Stimulated activated CD8-positive, alpha-beta memory T cell treated with anti-CD3 and anti-CD28 coated beads, Interleukin-12 subunit alpha, Interleukin-12 subunit beta, amount 100 ng/mL, for 4 hours (primary cell): ENCODE measurements at regions not wholly inside any gene's neighbourhood (a gene's known extent, or its start where the extent isn't known, plus 50 kb on each side); places are given as distances from the start of the nearest gene placed in this dataset.
"Not testable (repeated sequence)": the region's sequence is repeated elsewhere in the genome, so short reads cannot be mapped to it uniquely, and the experiment has no call there.

ENCODE experiments used
- DNase-seq: peaks from one replicate; pipeline ENCODE4 v3.0.0-alpha.2; 2020; ENCODE audit warnings: low read depth

DNA sequence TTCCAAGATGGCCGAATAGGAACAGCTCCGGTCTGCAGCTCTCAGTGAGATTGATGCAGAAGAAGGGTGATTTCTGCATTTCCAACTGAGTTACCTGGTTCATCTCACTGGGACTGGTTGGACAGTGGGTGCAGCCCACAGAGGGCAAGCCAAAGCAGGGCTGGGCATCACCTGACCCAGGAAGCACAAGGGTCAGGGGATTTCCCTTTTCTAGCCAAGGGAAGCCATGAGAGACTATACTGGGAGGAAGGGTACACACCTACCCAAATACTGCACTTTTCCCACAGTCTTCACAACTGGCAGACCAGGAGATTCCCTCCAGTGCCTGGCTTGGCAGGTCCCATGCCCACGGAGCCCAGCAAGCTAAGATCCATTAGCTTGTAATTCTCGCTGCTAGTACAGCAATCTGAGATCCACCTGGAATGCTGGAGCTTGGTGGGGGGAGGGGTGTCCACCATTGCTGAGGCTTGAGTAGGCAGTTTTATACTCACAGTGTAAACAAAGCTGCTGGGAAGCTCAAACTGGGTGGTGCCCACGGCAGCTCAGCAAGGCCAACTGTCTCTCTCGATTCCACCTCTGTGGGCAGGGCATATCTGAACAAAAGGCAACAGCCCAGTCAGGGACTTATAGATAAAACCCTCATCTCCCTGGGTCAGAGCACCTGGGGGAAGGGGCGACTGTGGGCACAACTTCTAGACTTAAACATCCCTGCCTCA is 365.8 kb downstream of the SPRY2 start:
- not testable (repeated sequence) for DNase-seq

DNA sequence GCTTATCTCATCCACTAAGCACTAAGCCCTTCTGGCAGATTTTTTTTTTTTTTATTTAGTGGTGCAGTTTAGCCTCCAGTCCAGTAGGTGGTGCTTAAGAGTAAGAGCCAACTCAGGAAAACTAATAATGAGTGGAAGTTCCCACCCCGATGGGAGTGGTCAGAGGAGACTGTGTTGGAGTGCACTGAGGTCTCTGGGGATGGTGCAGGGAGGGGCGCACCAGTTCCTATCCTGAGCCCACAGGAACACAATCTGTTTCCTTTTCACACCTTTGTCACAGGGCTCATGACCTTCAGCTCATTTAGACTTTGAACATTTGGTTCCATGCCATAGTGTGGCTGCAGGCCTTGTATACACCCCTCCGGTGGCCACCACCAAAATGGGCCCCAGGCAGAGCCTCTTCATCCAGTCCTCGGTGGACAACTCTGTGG is 367.4 kb downstream of the SPRY2 start:
- DNase-seq: no peak

DNA sequence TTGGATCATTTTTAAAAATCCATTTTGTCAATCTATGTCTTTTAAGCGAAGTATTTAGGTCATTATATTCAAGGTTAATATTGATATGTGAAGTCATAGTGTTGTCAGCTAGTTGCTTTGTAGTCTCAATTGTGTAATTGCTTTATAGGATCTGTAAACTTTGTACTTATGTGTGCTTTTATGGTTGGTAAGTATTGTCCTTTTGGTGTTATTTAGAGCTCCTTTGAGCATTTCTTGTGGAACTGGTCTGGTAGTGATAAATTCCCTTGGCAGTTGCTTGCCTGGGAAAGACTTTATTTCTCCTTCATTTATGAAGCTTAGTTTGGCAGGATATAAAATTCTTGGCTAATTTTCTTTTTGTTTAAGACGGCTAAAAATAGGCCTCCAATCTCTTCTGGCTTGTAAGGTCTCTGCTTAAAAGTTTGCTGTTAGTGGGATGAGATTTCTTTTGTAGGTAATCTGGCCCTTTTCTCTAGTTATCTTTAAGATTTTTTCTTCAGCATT is 368.8 kb downstream of the SPRY2 start:
- no peak for DNase-seq

DNA sequence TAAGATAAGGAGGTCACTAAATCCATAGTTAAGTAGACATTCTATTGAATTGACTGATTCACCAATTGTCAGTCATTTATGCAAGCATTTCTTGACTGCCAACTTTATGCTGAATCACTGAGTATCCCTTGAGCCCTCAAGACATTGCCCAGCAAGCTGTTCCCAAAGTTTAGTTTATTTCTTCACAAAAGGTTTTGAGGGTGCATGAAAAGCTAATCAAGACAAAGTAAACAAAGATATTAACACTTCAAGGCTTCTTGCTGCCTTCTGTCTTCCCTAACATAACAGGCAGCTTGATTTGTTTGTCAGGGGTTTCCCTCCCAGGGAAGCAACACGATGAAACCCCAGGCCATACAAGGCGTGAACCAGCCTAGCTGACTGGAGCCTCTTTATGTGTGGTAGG is 374.4 kb downstream of the SPRY2 start:
- no peak for DNase-seq

DNA sequence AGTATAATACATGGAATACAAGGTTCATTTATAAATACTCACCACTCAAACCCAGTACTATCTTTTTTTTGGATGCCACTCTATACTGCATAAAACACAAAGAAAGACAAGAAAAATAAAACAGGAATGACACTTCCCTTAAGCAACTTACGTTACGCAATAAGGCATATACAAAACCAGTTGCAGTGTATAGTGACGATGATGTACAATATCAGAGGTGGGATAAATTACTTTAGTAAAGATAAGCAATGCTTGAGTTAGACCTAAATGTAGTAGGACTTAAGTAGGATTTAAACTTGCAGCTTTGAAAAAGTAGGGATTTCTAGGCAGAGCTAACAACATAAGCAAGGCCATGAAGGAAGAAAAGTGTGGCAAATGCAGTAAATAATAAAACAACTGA is 374.9 kb downstream of the SPRY2 start:
- no peak for DNase-seq

DNA sequence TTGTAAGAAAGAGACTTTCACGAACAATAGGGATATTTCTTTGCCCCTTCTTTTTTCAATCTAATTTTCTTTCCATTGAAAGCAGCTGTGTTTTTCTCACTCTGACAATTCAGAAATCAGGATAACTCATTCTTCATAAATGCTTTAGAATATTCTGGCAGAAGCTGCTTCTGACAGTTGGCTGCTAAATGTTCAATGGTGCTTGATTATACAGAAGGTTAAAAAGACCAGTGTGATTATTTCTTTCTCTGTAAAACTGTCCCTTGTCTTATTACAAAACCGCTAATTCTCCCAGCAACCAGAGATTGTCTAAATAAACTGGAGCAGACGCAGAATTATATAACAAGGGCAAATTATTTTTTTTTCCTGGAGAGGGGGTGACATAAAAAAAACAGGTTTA is 394.4 kb downstream of the SPRY2 start:
- DNase-seq: no peak

DNA sequence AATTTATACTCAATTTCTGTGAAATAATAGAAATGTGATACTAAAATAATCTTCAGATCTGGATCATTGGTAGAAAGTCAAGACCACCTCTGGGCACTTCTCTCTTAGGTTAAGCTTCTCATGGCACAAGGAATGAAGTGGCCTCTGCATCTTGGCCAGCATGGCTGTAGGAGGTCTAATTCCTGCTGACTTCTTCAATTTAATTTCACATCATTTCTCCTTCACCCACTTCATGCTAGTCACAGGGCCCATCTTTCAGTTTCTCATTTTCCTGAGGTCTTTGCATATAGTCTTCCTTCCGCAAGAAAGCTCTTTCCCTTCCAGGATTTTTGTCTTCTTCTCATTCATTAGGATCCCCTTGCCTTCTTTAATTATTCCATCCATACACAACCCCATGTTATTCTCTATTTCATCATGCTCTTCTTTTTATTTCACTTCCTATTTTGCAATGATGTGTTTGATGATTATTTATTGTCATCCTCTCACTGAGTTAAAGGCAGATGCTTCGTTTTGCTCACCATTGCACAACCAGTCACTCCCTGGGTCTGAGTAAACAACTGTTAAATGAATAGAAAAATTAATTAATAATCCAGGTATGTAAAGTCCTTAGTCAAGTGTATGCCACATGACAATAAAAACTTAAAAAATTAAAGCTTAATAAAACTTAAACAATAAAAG is 397.4 kb downstream of the SPRY2 start:
- DNase-seq: no peak

DNA sequence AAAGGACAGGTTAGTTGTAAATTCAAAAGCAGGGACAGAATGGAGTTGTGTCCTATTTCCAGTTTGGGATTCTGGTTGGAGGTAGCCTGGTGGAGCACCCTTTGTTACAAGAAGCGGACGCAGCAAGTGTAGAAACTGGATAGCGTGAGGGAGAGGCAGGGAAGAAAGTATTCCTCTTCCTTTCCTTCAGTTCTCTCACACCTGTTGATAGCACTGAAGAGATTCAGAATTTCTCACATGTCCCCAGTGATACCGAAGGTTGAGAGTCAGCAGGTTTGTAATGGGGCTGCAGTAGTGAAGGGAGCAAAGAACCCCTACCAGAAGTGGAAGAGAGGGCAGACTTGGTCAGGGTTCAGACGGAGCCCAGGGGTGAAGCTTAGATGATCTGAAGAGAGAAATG is 399.2 kb downstream of the SPRY2 start:
- DNase-seq: no peak

DNA sequence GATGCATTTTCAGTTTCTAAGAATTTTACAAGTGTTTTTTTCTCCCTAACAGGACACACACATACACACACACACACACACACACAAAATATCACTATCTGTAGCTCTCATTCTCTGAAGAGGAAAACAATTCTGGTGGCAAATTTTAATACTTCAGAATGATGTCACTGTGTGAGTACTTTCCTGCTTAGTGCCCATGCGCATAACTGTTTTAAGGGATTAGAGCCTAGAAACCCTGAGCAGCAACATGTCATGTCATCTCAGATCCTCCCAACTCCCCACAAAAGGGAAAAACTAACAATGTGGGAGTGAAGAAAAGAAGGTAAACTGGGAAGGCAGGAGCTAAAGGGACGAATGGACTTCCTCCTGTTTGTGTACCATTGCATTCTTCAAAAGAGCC is 401.2 kb downstream of the SPRY2 start:
- no peak for DNase-seq

DNA sequence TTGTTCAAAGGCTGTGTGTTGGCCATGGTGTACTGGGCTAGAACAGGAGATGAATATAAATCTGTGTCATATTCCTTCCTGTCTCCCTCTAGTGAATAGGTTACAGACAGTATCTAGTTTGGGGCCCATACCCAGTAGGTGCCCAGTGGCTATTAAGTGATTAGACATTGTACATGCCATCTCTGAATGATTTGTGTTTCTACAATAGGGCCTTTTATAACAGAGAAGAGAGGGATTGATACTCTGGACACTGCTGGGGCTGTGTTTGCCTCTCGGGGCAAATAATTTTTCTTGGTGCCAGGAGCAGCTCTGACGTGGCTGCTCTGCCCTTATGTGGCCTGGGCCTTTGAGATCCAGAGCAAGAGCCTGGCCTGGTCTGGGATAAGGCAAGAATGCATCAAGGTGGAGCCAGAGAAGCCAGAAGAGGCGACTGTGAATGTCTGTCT is 403.1 kb downstream of the SPRY2 start:
- DNase-seq: no peak

DNA sequence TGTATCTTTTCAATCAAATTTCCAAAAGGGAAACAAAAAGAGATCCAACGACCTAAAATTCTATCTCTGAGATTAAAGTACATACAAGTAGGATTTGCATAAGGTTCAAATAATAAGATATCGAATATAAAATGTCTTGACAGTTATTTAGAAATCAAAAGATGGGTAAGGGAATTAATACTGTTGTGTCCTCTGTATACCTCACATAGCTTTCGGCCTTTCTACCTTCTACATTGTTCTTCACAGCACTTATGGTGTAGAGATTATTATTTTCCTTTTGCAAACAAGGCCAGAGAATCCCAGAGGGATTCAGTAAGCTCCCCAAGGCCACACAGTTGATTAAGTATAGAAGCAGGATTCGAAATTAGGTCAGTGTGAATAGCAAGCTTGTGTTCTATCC is 403.6 kb downstream of the SPRY2 start:
- no peak for DNase-seq

DNA sequence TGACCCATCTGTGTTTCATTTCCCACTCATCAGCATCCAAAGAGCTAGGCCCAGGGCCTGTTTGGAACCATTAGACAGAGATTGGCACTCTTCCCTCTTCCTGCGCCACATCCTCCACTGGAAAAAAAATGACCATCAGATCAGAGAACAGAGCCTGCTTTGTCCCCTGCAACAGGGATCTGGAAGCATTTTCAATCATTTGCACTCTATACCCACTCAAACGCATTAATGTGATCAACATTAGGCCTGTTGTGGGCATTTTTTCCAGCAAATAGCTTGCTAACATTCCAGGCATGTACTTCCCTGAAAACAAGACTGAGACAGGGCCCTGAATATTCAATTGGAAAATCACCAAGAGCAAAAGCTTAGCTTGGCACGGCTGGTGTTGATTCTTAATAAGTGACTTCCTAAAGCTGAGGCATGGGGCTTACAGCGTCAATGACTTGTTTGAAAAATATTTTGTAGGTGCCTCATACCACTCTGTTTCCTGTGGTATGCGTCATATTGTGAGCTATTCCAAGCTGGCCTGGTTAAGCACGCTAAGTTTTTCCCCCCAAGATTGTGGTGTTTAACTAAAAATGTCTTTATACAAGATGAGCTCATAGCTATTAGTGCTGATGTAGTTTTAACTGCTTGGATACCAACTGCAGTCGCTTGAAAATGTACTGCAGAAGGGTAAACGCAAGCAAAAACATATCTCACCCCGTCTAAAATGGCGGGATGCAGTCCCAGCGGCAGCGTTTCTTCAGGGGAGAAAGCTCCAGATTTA is 404.4 kb downstream of the SPRY2 start:
- DNase-seq: no peak

DNA sequence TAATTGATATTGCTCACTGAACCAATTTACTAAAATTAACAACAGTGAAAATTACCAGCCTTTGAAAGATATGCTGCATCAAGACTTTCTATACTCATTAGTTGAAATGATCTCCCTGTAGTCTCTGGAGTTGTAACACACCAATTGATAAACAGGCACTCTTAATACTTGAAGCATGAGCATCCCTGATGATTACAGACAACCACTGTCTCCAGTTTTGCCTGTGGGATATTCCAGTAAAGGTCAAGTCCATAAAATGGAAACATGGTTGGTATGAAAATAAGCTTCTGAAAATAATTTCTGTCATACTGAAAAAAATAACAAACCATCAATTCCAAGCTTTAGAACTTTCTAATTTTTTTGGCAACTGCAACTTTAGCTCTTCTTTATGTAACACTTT is 405.8 kb downstream of the SPRY2 start:
- no peak for DNase-seq

DNA sequence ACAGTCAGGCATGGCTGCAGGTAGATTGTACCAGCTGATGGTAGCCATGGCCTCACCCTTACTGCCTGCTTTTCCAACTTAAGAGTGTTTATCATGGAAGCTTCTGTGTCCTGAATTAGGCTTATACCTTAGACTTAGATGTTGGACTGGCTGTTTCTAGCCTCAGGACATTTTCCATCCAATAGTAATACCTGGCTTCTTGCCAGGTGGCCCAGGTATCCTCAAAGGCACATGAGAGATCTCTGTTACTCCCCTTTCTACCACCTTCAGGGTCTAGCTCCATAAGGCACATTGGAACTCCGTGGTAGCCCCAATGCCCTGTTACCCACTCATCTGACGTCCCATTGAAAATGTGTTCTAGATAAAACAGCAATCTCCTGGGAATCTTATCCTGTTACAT is 407.5 kb downstream of the SPRY2 start:
- DNase-seq: no peak

DNA sequence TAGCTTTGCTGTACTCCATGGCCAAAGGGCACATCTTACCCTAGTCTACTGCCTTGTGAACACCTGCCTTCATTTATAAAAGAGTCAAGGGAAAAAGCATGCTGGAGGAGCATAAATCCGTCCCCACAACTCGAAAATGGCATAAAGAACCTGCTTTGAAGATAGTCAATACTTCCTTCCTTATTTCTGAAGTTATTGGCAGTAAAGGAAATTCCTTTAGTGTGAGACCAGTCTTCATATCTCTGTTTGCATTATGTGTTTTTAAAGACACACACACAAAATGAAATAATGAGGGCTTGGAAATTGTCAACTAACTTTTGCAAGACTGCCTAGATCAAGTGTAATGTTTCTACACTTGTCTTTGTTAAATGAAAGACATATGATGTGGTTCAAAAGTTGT is 408.4 kb downstream of the SPRY2 start:
- no peak for DNase-seq

DNA sequence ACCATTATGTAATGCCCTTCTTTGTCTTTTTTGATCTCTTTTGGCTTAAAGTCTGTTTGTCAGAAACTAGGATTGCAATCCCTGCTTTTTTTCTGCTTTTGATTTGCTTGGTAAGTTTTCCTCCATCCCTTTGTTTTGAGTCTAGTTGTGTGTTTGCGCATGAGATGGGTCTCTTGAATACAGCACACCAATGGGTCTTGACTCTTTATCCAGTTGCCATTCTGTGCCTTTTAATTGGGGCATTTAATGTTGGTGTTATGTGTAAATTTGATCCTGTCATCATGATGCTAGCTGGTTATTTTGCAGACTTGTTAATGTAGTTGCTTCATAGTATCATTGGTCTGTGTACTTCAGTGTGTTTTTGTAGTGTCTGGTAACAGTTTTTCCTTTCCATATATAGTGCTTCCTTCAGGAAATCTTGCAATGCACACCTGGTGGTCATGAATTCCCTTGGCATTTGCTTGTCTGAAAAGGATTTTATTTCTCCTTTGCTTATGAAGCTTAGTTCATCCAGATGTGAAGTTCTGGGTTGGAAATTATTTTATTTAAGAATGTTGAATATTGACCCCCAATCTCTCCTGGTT is 416.9 kb downstream of the SPRY2 start:
- not testable (repeated sequence) for DNase-seq

DNA sequence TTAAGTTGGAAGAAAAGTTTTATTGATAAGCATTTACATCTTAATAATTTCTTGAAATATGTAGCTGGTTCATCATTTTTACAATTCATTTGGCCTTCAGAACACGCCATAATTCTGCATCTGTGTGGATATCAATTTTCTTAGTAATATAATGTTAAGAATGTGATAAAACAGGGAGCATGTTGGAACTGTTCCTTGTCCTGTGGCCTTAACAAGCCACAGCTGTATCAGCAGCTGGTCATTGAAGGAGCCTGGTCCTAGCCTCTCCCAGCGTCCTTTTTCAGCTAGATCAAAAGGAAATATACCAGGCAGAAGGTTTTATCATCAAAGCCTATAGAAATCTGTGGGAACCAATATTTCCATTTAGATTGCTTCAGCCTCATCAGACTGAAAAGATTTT is 421.8 kb downstream of the SPRY2 start:
- no peak for DNase-seq

DNA sequence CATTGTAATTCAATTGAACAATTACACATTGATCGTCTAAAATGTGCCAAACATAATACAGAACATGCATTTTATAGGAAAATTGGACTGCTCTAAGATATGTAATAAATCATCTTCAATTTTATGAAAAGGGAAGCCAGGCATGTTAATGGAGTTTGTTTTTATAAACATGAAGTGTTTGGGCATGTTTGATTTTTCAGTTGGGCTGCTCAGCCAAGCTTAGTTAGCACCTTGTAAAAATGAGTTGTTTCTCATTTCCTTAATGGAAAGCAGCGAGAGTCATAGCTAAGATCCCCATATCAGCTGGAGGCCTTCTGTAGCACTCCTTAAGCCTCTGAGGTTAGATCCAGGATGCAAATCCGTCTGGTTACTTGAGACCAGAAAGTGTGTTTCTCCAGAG is 422.3 kb downstream of the SPRY2 start:
- DNase-seq: no peak

DNA sequence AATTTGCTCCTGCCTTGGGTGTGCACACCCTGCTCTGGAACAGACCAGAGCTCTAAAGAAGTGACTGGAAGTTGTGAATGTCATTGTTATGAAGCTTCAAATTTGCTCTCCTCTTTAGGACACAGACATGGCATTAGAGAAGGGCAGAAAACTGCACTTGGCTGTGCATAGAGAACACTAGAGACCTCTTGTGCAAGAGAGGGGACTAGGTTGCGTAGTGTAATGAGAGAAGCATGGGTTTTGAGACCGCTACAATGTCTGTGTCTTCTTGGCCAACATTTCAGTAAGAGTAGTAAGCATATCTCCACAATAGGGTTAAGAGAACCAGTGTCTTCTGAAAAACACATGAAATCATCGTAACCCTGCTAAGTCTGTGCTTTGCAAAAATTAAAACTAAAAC is 423.3 kb downstream of the SPRY2 start:
- no peak for DNase-seq

DNA sequence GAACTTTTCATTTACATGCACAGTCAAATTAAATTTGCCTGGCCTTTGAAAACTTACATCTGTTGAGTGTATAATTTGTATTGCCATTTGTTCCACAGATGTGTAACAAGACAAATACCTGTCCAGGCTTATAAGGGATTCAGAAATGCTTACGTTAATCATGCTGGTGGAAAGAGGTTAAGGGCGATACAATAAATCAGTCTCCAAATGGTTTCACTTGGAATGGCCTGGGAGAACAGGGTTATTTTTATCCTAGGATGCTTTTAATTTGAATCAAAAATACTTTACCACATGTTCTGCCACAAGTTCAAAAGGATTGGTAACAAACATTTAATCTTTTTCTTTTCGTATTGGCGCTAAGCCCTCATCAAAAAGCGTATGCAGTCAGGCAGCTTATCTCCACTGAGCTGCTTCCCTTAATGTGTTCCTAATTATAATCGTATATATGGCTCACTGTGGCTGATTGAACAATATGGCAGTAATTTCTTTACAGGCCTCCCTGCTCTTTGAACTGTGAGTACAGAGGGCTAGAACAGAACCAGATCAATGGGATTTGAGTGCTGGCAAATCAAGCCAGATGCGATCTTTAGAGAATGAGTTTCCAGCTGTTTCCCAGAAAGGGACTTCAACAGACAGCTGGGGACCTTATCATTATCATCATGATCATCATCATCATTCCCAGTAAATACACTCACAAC is 425.7 kb downstream of the SPRY2 start:
- no peak for DNase-seq

DNA sequence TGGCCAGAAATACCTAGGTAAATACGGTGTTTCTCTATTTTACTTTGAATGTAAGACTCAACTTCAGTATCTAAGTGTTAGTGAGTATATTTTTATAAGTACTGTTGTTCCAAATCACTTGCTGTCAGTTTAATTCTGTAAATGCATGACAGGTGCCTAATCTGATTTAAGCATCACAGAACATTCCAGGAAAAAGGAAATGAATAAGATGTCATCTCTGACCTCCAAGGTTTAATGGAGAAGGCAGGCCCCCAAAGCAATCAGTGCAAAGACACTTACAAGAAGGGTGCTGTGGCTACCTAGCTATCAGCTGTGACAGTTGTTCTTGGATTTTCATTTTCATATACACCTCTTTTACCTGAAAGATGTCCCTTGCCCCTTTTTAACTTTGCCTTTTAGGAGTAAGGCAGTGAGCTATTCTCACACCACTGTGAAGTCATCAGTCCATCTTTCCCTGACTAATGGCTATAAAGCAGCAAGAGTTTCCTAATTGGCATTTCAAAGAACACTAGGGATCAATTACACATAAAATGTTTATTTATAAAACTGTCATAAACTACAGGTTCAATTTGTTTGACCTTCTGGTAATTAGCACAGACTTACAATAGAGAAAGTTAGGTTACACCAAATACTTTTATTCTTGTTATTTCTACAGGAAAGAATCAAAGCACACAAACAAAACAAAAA is 427.6 kb downstream of the SPRY2 start:
- no peak for DNase-seq
